GM12874 (cell line): ENCODE measurements at regions not wholly inside any gene's neighbourhood (a gene's known extent, or its start where the extent isn't known, plus 50 kb on each side); places are given as distances from the start of the nearest gene placed in this dataset.

ENCODE experiments used
- CTCF ChIP-seq: IDR thresholded peaks from 2 replicates; pipeline ENCODE4 v1.5.1; 2011; ENCODE audit warnings: low read depth, mild to moderate bottlenecking, control low read depth, low read length, moderate library complexity; ENCODE audit not compliant: insufficient read depth

GRCh38 chr3:194072691-194073279 is 63.2 kb upstream of the HES1 start:
- TF ChIP-seq CTCF: no peak

GRCh38 chr3:194073926-194074325 is 62.0 kb upstream of the HES1 start:
- TF ChIP-seq CTCF: no peak

GRCh38 chr3:194075088-194075615 is 60.8 kb upstream of the HES1 start:
- no peak for TF ChIP-seq CTCF

DNA sequence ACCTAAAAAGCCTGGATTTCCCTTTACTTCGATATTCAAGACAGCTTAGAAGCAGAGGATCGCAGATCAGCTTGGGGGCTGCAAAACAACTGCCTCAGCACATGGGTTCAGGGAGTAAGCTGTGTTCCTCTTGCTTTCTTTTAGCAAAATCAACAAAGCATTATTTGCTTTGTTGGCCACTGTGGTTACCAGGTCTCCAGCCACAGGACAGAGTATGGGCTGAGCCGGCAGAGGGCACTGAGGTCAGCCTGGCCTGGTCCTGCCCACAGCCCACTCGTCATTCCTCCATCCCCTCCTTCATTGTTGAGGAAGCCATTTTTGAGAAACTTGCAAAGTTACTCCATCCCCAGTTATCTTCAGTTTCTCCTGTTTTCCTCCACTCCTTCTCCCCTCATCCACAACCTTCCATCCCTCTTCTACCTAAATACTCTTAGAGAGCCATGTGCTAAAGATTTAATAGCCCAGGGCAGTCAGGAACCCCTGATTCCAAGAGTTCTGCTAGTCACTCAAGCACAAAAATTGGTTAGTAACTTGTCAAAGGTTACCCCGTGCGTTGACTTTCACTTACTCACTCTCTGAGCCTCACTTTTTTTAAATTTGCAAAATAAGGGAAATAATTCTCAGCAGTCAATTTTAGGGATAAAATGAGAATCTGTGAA is 60.0 kb upstream of the HES1 start:
- TF ChIP-seq CTCF: no peak

DNA sequence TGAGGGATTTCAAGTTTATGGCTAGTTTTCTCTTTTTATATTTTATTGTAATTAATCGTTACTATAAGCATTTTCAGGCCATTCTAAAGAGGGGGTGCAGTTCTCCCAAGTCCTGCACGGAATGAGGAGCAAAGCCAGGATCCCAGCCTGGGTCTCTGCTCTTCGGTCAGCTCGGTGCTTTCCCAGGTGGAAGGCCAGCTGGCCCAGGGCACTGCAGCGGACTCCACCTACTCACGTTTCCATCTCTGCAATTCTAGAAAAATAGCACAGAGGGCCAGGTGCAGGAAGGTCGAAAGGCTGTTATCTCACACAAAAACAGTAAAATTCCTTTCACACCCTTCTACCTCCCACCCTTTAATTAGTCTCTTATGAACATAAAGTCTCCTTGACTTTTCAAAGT is 59.5 kb upstream of the HES1 start:
- no peak for TF ChIP-seq CTCF

GRCh38 chr3:194077602-194078001 is 58.3 kb upstream of the HES1 start:
- TF ChIP-seq CTCF: no peak

GRCh38 chr3:194078045-194078821 is 57.7 kb upstream of the HES1 start:
- TF ChIP-seq CTCF: no peak
